Adrenal gland (tissue), 9 donors: ENCODE measurements at regions not wholly inside any gene's neighbourhood (a gene's known extent, or its start where the extent isn't known, plus 50 kb on each side); places are given as distances from the start of the nearest gene placed in this dataset.

Experiments used
- DNase-seq, 7 donors: peaks; one replicate each; pipeline ENCODE4 v3.0.0-alpha.2; 2019 to 2020
- H3K27ac ChIP-seq, 5 donors: fragments of 200-600 bp; sonication (generic) in 4 of 5; 1 replicate in 3 of 5; 2 replicates in 2 of 5; pipeline versions ENCODE4 v1.5.1 to v1.8.0; 2016 to 2020; ENCODE audit warnings: mild to moderate bottlenecking in 1 of 5
- H3K27me3 ChIP-seq: fragments of 200-600 bp; 2 replicates; pipeline ENCODE4 v1.8.0; 2021
- H3K36me3 ChIP-seq, 2 donors: fragments of 200-600 bp; replicated peaks in 1 of 2; 1 replicate in 1 of 2; 2 replicates in 1 of 2; pipeline versions ENCODE4 v1.5.1 to v1.8.0; 2018 to 2022
- H3K4me1 ChIP-seq, 2 donors: fragments of 200-600 bp; replicated peaks in 1 of 2; 1 replicate in 1 of 2; 2 replicates in 1 of 2; pipeline versions ENCODE4 v1.5.1 to v1.8.0; 2018 to 2021
- H3K4me3 ChIP-seq, 4 donors: fragments of 200-600 bp; sonication (generic) in 3 of 4; one replicate each; pipeline ENCODE4 v1.5.1; 2016 to 2018
- H3K9me3 ChIP-seq, 3 donors: fragments of 200-600 bp; sonication (generic) in 1 of 3; replicated peaks in 1 of 3; 1 replicate in 2 of 3; 2 replicates in 1 of 3; pipeline versions ENCODE4 v1.5.1 to v1.8.0; 2016 to 2021
- POLR2A ChIP-seq, 2 donors: fragments of 450-650 bp; IDR thresholded peaks; one replicate each; pipeline ENCODE4 v1.6.1; 2017; ENCODE audit warnings: antibody characterized with exemption in 2 of 2, mild to moderate bottlenecking in 2 of 2, moderate library complexity in 1 of 2
- WGBS, 4 donors: extraction: QIAGEN DNeasy Blood & Tissue Kit in 2 of 4; methylation state at CpG; one replicate each; pipeline versions ENCODE4 v1.1.5 to v1.1.7; 2013 to 2017; 5-methylcytosine and 5-hydroxymethylcytosine counted together
- intact Hi-C, 2 donors: fragments of 100-400 bp; cut with DNase I; formaldehyde crosslinking; loops; one replicate each; pipeline versions ENCODE4 v1.14.1 to v1.15.0; 2022 to 2023
- TF ChIP-seq, protein P1 (sequence below), 6 experiments: fragments of 450-650 bp in 4 of 6; fragments of 200-600 bp in 2 of 6; sonication (generic) in 1 of 6; IDR thresholded peaks; 1 replicate in 5 of 6; 2 replicates in 1 of 6; pipeline versions ENCODE4 v1.5.1 to v1.8.0; 2016 to 2021; ENCODE audit warnings: antibody characterized with exemption in 6 of 6, mild to moderate bottlenecking in 2 of 6, moderate library complexity in 1 of 6
- donor health status: healthy with polysubstance abuse.
- donor health status: Bipolar disorder and iron deficiency.
- donor health status: DM: yes; HTN: yes; CAD: no.
- donor health status: DM: no; HTN: no; CAD: no.
- donor health status: DM: no; HTN: no; CAD: no.

DNA sequence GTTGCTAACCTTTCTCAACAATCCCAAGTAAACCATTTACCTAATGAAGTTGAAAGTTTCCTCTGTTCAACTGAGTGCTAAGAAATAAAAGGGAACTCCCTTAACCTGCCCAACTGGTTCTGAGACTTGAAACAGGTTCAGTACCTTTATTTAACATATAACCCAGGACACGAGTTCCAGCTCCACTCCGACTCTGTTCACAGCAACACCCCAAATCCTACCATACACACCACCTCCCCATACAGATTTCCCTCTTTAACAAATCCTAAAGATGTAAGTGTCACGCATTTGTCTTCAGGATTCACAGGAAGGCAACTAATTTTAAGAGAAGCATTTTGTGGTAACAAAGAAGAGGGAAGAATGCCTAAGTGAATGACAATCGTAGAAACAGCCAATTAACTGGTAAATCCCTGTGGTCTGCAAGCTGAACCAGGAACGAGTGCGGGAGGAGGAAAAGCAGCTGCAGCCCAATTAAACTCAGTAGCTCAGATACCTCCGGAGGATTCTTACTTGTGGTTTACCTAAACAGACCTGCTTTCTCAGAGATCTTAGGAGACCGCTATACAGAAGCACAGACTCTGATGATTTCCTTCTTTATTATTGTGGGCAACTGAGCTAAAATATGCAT is 134.5 kb upstream of the MAGI3 start:
- Histone ChIP-seq H3K27me3 (no peaks in the 10 kb centered on the region), H3K4me1 (no peaks in the 10 kb centered on the region), H3K36me3 (no peaks in the 10 kb centered on the region), H3K4me3 (no peak overlapping the region), H3K27ac (no peak overlapping the region), H3K9me3 (no peaks in the 10 kb centered on the region)
- intact Hi-C loops, result no loop called here
- 70 to 81% (median 71%) methylated on average over 8 of the region's 8 CpGs for WGBS, 4 donors
- DNase-seq, result no peak
- TF ChIP-seq POLR2A (IDR thresholded peaks at IDR 0.05), result no peak
- TF ChIP-seq, protein P1, sequence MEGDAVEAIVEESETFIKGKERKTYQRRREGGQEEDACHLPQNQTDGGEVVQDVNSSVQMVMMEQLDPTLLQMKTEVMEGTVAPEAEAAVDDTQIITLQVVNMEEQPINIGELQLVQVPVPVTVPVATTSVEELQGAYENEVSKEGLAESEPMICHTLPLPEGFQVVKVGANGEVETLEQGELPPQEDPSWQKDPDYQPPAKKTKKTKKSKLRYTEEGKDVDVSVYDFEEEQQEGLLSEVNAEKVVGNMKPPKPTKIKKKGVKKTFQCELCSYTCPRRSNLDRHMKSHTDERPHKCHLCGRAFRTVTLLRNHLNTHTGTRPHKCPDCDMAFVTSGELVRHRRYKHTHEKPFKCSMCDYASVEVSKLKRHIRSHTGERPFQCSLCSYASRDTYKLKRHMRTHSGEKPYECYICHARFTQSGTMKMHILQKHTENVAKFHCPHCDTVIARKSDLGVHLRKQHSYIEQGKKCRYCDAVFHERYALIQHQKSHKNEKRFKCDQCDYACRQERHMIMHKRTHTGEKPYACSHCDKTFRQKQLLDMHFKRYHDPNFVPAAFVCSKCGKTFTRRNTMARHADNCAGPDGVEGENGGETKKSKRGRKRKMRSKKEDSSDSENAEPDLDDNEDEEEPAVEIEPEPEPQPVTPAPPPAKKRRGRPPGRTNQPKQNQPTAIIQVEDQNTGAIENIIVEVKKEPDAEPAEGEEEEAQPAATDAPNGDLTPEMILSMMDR (IDR thresholded peaks at IDR 0.05), result no peak

DNA sequence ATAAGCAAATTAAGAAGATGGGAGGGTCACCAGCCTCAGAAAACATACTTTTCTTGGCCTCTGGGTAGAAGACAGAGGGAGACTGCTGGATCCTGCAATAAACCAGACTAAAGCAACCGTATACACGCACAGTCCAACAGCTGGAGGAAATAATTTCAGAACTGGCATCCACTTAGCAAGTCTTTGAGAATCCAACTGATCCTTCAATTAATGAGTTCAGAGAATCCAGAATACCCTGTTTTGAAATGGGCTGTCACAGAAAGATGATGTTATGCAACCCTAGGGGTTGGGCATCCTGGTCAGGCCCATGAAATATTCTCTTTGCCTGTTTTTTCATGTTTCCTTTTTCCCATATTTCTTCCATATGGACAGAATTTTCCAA is 134.0 kb upstream of the MAGI3 start:
- no peaks in the 10 kb centered on the region for H3K36me3 ChIP-seq
- 76 to 95% (median 78%) methylated on average over 2 of the region's 2 CpGs for WGBS, 4 donors
- H3K27ac ChIP-seq, result no peak overlapping the region
- H3K27me3 ChIP-seq, result no peaks in the 10 kb centered on the region
- TF ChIP-seq POLR2A (IDR thresholded peaks at IDR 0.05), result no peak
- TF ChIP-seq, protein P1 (IDR thresholded peaks at IDR 0.05), result no peak
- no peak overlapping the region for H3K4me3 ChIP-seq
- no peaks in the 10 kb centered on the region for H3K4me1 ChIP-seq
- no peak for DNase-seq
- intact Hi-C loops, result no loop called here
- no peaks in the 10 kb centered on the region for H3K9me3 ChIP-seq

DNA sequence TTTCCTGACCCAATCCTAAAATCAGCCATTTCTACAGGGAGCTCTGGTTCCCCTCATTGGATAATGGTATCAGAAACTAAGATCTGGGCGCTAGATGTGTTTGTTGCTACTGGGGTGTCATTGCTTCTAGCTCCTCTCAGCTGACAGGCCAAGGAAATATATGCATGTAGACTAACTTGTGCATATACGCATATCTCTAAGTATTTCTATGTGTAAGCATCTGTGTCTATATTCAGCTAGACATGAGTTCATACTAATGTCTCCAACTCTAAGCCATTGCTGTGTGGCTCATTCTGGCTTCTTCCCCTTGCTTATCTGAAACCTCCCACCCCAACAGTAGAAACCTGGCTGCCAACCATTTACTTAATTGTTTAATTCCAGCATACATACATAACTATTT is 130.3 kb upstream of the MAGI3 start:
- no peaks in the 10 kb centered on the region for H3K4me1 ChIP-seq
- 85 to 91% (median 88%) methylated on average over 2 of the region's 2 CpGs for WGBS, 4 donors
- no peak overlapping the region for H3K4me3 ChIP-seq
- no peaks in the 10 kb centered on the region for H3K36me3 ChIP-seq
- H3K27me3 ChIP-seq, result no peaks in the 10 kb centered on the region
- TF ChIP-seq POLR2A (IDR thresholded peaks at IDR 0.05), result no peak
- TF ChIP-seq, protein P1 (IDR thresholded peaks at IDR 0.05), result no peak
- intact Hi-C loops, result no loop called here
- H3K9me3 ChIP-seq, result no peaks in the 10 kb centered on the region
- no peak for DNase-seq
- H3K27ac ChIP-seq, result no peak overlapping the region

DNA sequence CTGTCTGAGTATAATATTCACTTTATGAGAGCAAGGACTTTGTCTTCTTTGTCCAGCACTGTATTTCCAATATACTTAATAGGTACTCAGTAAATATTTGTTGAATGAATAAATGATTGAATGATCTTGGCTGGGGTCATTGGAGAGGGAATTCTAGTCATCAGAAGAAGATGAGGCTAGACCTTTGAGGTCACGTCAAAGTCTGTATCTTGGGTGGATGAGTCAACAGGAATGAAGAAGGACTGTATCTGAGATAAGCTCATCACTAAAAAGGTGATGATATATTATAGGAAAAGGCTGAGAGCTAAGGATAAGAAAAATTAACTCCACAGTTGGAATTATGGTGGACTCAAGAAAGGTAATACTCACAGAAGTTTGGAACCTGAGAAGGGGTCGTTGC is 125.1 kb upstream of the MAGI3 start:
- no peak overlapping the region for H3K27ac ChIP-seq
- H3K4me1 ChIP-seq, result no peaks in the 10 kb centered on the region
- H3K9me3 ChIP-seq, result no peaks in the 10 kb centered on the region
- intact Hi-C loops, result no loop called here
- 69 to 73% (median 72%) methylated on average over 2 of the region's 2 CpGs for WGBS, 4 donors
- no peak for DNase-seq
- H3K4me3 ChIP-seq, result no peak overlapping the region
- TF ChIP-seq POLR2A (IDR thresholded peaks at IDR 0.05), result no peak
- TF ChIP-seq, protein P1 (IDR thresholded peaks at IDR 0.05), result no peak
- no peaks in the 10 kb centered on the region for H3K36me3 ChIP-seq
- no peaks in the 10 kb centered on the region for H3K27me3 ChIP-seq
